ENCODE measurements at regions not wholly inside any gene's neighbourhood (a gene's known extent, or its start where the extent isn't known, plus 50 kb on each side); places are given as distances from the start of the nearest gene placed in this dataset.

DNA sequence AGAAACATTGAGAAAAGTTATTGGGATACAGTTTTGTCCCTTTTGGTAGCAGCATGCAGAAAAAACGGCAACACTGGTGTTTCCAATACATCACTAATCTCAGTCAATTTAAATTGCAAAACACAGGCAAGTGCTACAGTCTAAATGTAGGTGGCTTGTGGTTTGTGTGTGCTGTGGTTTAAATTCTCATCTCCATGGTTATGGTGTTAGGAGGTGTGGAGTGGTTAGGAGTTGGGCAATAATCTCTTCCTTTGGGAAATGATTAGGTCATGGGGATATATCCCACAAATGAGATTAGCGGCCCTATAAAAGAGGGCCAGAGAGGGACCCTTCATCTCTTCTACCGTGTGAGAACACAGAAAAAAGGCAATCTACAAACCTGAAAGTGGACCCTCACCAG, 1344.3 kb downstream of the ADGRL3 start:
- H3K36me3 ChIP-seq, result no peaks in the 10 kb centered on the region
- no peaks in the 10 kb centered on the region for H3K4me1 ChIP-seq (ENCODE audit: insufficient read depth)
- DNase-seq, result no peak
- H3K27ac ChIP-seq, result no peak overlapping the region
- no peaks in the 10 kb centered on the region for H3K9me3 ChIP-seq
- H3K27me3 ChIP-seq, result no peaks in the 10 kb centered on the region
- intact Hi-C loops (cut with DNase I), result no loop called here
- 79 to 84% (median 81%) methylated on average over 3 of the region's 3 CpGs for WGBS, 3 donors
- H3K4me3 ChIP-seq, result no peak overlapping the region
- TF ChIP-seq, protein P1, sequence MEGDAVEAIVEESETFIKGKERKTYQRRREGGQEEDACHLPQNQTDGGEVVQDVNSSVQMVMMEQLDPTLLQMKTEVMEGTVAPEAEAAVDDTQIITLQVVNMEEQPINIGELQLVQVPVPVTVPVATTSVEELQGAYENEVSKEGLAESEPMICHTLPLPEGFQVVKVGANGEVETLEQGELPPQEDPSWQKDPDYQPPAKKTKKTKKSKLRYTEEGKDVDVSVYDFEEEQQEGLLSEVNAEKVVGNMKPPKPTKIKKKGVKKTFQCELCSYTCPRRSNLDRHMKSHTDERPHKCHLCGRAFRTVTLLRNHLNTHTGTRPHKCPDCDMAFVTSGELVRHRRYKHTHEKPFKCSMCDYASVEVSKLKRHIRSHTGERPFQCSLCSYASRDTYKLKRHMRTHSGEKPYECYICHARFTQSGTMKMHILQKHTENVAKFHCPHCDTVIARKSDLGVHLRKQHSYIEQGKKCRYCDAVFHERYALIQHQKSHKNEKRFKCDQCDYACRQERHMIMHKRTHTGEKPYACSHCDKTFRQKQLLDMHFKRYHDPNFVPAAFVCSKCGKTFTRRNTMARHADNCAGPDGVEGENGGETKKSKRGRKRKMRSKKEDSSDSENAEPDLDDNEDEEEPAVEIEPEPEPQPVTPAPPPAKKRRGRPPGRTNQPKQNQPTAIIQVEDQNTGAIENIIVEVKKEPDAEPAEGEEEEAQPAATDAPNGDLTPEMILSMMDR (IDR thresholded peaks at IDR 0.05), result no peak
- TF ChIP-seq POLR2A (IDR thresholded peaks at IDR 0.05), result no peak
- TF ChIP-seq EP300 (IDR thresholded peaks at IDR 0.05), result no peak

DNA sequence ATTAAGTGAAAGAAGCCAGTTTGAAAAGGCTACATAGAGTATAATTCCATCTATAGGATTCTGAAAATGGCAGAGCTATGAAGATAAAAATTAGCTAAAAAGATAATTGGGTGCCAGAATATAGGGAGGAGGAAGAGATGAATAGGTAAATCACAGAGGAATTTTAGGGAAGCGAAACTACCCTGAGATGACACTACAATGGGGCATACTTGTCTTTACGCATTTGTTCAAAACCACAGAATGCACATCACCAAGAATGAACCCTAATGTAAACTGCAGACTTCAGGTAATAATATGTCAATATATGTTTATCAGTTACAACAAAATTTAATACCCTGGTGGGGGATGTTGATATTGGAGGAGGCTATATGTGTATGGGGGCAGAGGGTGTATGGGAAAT, 1342.9 kb downstream of the ADGRL3 start:
- Histone ChIP-seq H3K9me3 (no peaks in the 10 kb centered on the region), H3K27ac (no peak overlapping the region), H3K4me1 (ENCODE audit: insufficient read depth) (no peaks in the 10 kb centered on the region), H3K36me3 (no peaks in the 10 kb centered on the region), H3K27me3 (no peaks in the 10 kb centered on the region), H3K4me3 (no peak overlapping the region)
- no peak for TF ChIP-seq EP300 (IDR thresholded peaks at IDR 0.05)
- no peak for TF ChIP-seq POLR2A (IDR thresholded peaks at IDR 0.05)
- TF ChIP-seq, protein P1 (IDR thresholded peaks at IDR 0.05), result no peak
- DNase-seq, result no peak
- WGBS, 3 donors, result 94 to 97% (median 95%) methylated on average over 2 of the region's 2 CpGs
- intact Hi-C loops (cut with DNase I), result no loop called here

GRCh38 chr4:62533573-62533972, 1333.4 kb downstream of the ADGRL3 start:
- Histone ChIP-seq H3K36me3 (no peaks in the 10 kb centered on the region), H3K4me1 (ENCODE audit: insufficient read depth) (peaks cover 2% of the 10 kb centered on the region), H3K9me3 (no peaks in the 10 kb centered on the region), H3K4me3 (no peak overlapping the region), H3K27me3 (no peaks in the 10 kb centered on the region), H3K27ac (no peak overlapping the region)
- DNase-seq, result no peak
- TF ChIP-seq, protein P1 (IDR thresholded peaks at IDR 0.05), result no peak
- TF ChIP-seq POLR2A (IDR thresholded peaks at IDR 0.05) (no peak), EP300 (IDR thresholded peaks at IDR 0.05) (no peak)
- intact Hi-C loops (cut with DNase I), result no loop called here

- intact Hi-C loops (cut with DNase I), result no loop called here
- DNase-seq, result no peak
- TF ChIP-seq POLR2A (IDR thresholded peaks at IDR 0.05), result no peak
- no peak for TF ChIP-seq EP300 (IDR thresholded peaks at IDR 0.05)
- TF ChIP-seq, protein P1 (IDR thresholded peaks at IDR 0.05), result no peak
- H3K27me3 ChIP-seq, result no peaks in the 10 kb centered on the region
- H3K27ac ChIP-seq, result no peak overlapping the region
- H3K4me1 ChIP-seq (ENCODE audit: insufficient read depth), result peaks cover 2% of the 10 kb centered on the region
- 81 to 90% (median 90%) methylated on average over 1 of the region's 1 CpG for WGBS, 3 donors
- H3K4me3 ChIP-seq, result no peak overlapping the region
- H3K36me3 ChIP-seq, result no peaks in the 10 kb centered on the region
- no peaks in the 10 kb centered on the region for H3K9me3 ChIP-seq
Observed at GRCh38 chr4:62531731-62532130, 1331.6 kb downstream of the ADGRL3 start.

DNA sequence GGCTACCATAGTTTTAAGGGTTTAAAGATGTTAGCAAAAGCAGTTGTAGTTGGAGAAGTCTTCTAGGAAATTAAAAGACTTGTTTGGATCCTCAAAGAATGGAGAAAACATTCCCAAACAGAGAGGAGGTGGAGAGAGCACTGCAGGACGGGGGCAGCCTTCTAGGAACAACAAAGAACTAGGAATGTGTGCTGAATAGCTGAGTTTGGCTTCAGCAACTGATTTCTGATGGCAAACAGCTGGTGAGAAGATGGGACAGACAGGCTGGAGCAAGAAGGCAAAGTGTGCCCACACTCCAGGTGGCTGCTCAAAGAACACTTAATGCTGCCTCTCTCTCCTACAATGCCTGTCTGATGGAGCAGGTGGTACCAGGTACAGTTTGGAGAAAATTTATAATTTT, 1331.1 kb downstream of the ADGRL3 start:
- Histone ChIP-seq H3K9me3 (no peaks in the 10 kb centered on the region), H3K27ac (no peak overlapping the region), H3K4me1 (ENCODE audit: insufficient read depth) (peaks cover 2% of the 10 kb centered on the region), H3K27me3 (no peaks in the 10 kb centered on the region), H3K4me3 (no peak overlapping the region), H3K36me3 (no peaks in the 10 kb centered on the region)
- intact Hi-C loops (cut with DNase I), result no loop called here
- WGBS, 3 donors, result 4 to 27% (median 13%) methylated on average over 1 of the region's 1 CpG
- no peak for TF ChIP-seq POLR2A (IDR thresholded peaks at IDR 0.05)
- TF ChIP-seq EP300 (IDR thresholded peaks at IDR 0.05), result no peak
- TF ChIP-seq, protein P1 (IDR thresholded peaks at IDR 0.05), result no peak
- DNase-seq, result no peak

All from ovary (tissue), 7 donors.